ENCODE measurements at regions not wholly inside any gene's neighbourhood (a gene's known extent, or its start where the extent isn't known, plus 50 kb on each side); places are given as distances from the start of the nearest gene placed in this dataset.

GRCh38 chr14:53516261-53516774 lies 363.2 kb upstream of the DDHD1 start:
- DNase-seq (ENCODE audit: low spot score), result no peak

DNA sequence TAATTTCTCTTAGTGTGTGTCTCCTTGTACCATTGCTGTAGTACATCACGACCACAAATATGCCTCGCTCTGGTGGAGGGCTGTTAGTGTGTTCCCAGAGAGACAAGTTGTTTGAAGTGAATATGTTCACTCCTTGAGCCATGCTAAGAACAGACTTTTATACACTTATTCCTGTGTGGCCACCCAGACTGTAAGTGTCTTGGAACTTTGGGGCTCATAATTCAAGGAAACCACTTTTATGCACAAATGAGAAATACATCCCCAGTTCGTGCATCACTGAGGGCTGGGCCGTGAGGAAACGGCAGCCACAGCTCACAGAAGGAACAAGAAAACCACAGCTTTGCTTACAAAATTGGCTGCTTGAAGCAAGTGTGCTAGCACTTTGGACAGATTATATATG lies 362.2 kb upstream of the DDHD1 start:
- DNase-seq (ENCODE audit: low spot score), result no peak

DNA sequence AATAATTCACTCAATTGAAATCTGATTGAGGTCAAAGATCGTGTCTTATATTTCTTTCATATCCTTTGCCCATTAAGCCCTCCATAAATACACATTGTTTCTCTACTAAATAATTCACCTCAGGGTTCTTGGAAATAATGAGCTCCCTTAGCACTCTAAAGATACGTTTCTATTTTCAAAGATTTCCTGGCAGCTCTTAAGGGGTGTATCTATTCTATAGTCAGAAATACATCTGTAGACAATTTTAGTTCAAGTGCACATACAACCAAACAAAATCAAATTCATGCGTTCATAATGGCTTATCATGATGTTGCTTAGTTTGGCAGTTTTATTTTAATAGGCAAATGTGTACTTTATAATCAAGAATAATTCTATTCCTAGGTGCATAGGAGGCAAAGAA lies 361.1 kb upstream of the DDHD1 start:
- no peak for DNase-seq (ENCODE audit: low spot score)

DNA sequence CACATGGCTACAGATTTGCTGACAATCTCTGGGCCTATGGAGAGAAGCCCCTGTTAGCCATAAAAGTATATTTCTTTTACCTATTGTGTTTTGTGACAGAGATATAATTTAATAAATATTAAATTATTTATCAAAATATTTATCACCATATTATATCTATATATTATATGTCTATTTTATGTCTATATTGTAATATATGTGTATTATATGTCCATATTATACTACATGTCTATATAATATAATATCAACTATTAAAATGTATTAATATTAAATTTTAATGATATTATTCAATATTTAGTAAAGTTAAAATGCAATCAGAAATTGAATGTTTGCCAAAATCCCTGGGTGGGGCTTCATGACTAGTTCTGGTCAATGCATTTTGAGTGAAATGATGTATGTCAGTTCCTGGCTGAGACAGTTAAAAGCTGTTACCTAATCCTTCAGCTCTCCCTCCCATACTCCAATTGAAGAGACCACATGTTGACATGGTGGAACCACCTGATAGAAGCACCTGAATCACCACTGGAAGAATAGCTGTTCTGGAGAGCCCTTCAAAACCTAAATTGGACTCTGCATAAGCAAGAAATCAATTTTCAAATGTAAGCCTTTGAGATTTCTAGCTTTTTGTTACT lies 357.3 kb upstream of the DDHD1 start:
- no peak for DNase-seq (ENCODE audit: low spot score)

DNA sequence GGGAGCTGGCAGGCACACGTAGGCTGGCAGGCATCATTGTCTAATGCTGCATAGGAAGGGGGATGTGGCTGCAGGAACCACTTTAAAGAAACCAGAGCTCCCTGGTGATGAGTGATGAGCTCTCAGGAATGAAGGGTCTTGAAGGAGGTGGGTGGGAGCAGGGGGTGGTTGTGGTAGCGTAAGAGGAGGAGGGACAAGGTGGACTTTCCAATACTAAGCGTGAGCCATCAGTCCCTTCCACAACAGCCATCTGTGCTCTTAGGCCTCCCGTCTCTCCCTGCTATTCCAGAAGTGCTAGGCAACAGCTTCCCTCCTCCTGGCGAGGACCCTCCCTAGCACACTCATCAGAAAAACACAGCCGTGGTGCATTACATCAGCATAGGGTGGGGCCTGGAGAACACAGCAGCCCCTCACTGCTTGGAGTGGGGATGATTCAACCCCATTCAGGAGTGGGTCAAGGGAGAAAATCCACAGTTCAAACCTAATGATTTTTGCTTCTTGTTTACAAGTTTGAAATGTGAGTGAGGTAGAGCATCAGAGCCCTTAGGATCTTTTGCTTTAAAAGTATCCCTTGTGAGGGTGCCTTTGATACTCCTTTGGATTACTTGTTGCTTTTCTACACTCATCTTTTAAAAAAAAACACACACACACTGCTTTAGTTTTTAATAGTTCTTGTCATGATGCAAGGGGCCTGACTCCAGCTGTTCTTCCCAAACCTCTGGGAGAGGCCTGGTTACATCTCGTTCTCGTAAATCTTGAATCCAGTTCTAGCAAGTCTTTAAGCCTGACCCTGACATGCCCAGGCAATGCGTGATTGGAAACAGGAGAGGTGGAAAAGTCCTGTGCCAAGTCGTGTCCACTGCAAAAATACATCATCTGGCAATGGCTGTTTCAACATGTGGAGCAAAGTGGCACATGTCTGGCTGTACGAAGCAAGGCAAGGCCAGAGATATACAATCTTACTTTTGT lies 356.4 kb upstream of the DDHD1 start:
- DNase-seq (ENCODE audit: low spot score), result no peak

DNA sequence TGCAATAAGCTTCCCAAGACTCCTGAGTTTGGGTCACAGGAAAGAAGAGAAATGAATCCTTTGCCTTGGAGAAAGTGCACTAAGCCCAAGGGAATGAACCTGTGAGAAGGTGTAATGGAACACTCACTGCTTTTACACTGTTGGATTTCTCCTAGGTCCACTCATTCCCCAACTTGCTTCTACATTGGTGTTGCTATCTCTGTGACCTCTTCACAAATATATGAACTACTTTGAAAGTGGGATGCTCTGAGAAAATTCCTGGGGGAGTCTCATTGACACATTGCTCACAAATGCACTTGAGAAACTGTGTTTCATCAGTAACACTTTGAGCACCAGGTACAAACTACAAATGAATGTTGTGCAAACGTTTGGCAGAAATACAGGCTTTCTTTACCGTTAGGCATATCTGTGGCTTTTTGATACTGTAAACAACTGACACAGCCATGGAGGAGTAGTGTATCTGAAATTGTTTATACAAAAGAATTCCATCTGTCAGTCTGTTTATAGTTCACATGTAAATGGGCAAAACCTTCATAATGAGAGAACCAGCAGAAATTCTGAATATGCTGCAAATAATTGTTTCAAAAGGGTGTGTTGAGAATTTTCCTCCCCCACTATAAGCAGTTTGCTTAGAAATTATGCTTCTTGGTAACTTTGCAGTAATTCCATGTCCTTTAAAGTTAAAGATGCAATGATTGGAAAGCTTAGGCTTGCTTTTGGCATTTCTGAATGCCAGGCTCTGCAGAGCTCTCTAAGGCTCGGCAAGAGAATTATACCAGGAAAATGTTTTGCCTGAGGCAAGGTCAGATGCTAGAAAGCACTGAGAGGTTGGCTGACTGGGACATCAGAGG lies 348.5 kb upstream of the DDHD1 start:
- DNase-seq (ENCODE audit: low spot score), result no peak

DNA sequence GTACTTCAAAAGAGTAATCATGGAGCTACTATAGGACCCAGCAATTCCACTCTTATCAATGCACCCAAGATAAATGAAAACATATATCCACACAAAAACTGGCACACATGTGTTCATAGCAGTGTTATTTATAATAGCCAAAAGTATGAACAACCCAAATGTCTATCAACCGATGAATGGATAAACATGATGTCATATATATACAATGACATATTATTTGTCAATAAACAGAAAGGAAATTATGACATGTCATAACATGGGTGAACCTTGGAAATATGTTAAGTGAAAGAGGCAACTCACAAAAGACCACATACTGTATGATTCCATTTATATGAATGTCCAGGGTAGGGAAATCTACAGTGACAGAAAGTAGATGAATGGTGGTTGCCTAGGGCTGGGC lies 347.1 kb upstream of the DDHD1 start:
- DNase-seq (ENCODE audit: low spot score), result no peak

DNA sequence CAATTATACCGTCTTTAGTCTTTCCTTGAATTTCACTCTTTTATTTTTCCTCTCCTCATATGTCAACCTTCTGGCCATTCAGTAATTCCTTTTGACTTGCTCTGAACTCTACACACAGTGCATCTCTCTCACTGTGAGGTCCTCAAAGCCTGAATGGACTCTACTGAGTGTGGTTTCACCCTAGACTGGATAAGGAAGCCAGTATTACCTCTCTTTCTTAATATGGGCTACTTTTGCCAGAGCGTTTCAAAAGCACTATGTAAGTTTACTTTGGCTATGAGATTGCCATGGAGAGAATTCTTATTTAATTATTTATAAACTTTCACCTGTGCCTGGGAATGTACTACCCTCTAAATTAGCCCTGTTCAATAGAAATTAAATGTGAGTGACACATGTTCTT lies 343.5 kb upstream of the DDHD1 start:
- no peak for DNase-seq (ENCODE audit: low spot score)

- no peak for DNase-seq (ENCODE audit: low spot score)
Observed at GRCh38 chr14:53495846-53496343, 342.8 kb upstream of the DDHD1 start.

DNA sequence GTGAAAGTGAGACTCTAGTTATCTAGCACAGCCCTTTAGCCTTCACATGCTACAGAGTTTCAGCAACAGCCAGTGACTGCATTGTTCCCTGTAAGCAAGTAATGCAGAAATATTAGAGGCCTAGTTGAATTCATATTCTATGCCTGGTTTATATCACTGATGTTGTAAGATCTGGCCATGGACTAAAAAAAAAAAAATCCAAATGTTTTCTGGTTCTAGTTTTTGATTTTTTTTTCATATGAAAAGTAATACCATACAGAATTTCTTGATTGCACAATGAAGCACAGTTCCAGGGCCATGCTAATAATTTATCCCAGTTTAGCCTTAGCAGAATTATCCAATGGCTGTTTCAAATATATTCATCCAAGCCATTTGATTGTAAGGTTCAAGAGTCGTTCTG lies 341.5 kb upstream of the DDHD1 start:
- no peak for DNase-seq (ENCODE audit: low spot score)

DNA sequence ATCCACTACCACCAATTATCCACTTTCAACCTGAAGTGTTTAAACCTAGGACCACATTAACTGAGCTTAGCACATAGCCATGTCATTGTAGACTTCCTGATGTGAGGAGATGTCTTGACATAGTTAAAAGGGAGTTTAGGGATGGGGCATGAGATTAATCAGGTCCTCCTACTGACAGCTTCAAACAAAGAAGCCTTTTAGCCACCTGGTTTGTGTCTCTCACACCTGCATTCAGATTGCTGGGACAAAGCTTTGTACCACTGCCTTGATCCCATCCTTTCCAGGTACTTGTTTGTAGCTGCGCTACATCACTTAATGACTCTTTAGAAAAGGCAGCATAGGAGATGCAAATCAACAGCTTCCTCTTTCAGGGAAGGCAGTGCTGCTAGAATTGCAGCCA lies 340.7 kb upstream of the DDHD1 start:
- DNase-seq (ENCODE audit: low spot score), result no peak

- no peak for DNase-seq (ENCODE audit: low spot score)
Observed at GRCh38 chr14:53493320-53493719, 340.2 kb upstream of the DDHD1 start.

DNA sequence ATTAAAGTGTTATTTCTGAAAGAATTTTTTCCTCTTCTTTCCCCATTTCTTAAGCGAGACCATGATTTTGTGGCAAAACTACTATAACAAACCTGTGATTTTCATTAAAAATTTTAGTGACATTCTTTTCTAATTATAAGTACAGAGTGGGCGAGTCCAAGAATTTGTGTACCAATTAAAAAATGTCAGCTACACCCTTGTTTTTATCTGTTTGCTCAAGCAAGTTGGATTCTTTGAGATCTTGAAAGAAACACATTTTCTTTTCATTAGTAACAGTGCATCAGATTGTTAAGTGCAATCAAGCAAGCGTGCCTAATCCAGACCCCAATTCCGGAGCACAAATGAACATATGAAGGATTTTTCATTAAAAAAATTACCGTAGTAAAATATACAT lies 338.8 kb upstream of the DDHD1 start:
- no peak for DNase-seq (ENCODE audit: low spot score)

GRCh38 chr14:53491256-53491883 lies 338.2 kb upstream of the DDHD1 start:
- no peak for DNase-seq (ENCODE audit: low spot score)

DNA sequence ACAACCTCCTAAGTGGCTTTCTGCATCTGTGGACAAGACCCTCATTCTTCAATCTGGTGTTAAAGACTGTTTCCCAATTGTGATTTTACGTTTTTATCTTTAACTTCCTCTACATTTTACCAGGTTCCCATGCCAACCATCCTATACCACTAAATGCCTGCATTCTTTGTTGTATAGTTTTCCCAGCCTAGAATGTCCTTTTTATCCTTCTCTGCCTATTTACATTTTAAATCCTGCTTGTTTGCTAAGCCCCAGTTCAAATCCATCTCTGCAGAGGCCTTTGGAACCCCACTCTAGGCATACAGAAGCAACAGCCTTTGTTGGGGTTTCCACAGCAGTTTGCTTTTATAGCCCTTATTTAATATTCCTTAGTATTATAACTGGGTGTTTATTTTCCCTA lies 325.1 kb upstream of the DDHD1 start:
- no peak for DNase-seq (ENCODE audit: low spot score)

DNA sequence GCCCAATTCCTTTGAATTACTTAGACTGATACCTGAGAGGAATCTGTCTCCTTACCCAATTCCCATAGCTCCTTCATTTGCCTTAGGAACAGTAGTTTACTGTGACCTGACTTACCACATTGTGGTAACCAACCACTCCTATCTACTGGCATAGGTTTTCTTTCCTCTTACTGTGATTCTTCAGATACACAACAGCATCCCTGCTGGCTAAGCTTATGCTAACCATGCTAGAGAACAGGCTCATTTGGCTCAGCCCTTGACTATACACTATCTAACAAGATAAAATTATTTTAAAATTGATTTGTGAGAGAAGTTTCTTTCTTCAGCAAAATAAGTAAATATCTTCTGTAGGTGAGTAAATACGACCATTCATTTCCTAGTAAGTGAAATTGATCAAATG lies 320.4 kb upstream of the DDHD1 start:
- DNase-seq (ENCODE audit: low spot score), result no peak

- DNase-seq (ENCODE audit: low spot score), result no peak
Observed at GRCh38 chr14:53472306-53472705, 319.2 kb upstream of the DDHD1 start.

- DNase-seq (ENCODE audit: low spot score), result no peak
Observed at GRCh38 chr14:53470351-53471043, 317.4 kb upstream of the DDHD1 start.

GRCh38 chr14:53468876-53469275 lies 315.8 kb upstream of the DDHD1 start:
- no peak for DNase-seq (ENCODE audit: low spot score)

DNA sequence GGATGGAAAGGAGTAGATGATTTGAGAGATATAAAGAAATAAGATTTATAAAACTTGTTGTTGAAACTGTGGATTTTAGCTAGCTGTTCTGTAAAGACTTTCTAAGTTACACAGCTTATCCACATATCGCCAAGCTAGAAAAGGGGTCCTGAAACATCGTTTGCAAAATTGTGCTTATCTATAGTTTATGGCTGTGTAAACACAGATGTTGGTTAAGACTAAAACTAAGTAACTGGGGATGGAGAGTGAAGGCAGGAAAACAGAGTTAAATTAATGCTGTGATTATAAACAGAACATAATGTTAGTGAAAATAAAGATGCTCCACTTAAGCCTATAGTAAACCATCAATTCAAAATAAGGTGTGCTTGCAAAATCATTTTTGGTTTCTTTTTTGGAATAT lies 311.3 kb upstream of the DDHD1 start:
- no peak for DNase-seq (ENCODE audit: low spot score)
